ENCODE measurements at regions not wholly inside any gene's neighbourhood (a gene's known extent, or its start where the extent isn't known, plus 50 kb on each side); places are given as distances from the start of the nearest gene placed in this dataset.

GRCh38 chr12:3958534-3958933 lies 85.3 kb upstream of the PARP11 start:
- Histone ChIP-seq H2AFZ (ENCODE audit: low read depth) (no peak overlapping the region), H3K27me3 (ENCODE audit: insufficient read depth) (peaks cover 53% of the 10 kb centered on the region; the same call in 1 of the 2 replicates), H3K9me2 (no peaks in the 10 kb centered on the region), H3K4me1 (ENCODE audit: control insufficient read depth in 1 of 2, insufficient read depth in 2 of 2, low read depth in 1 of 2, low read length in 1 of 2) (no peaks in the 10 kb centered on the region), H3K36me3 (replicated peaks in 1 of 2; ENCODE audit: control insufficient read depth in 1 of 2, insufficient read depth in 2 of 2, low read length in 1 of 2) (no peaks in the 10 kb centered on the region), H4K20me1 (ENCODE audit: insufficient read depth) (no peaks in the 10 kb centered on the region), H3K9ac (no peak overlapping the region), H3K4me2 (no peak overlapping the region), H3F3A (replicated peaks; ENCODE audit: insufficient read depth) (no peaks in the 10 kb centered on the region), H3K9me3 (no peaks in the 10 kb centered on the region), H3K4me3 (ENCODE audit: low read depth in 2 of 2, low read length in 1 of 2) (no peak overlapping the region), H3K27ac (ENCODE audit: low read depth in 2 of 2, low read length in 1 of 2) (no peak overlapping the region), H3K79me2 (ENCODE audit: insufficient read depth) (no peaks in the 10 kb centered on the region)
- TF ChIP-seq MEF2A (IDR thresholded peaks at IDR 0.05; ENCODE audit: borderline replicate concordance, low read depth) (no peak), NRF1 (IDR thresholded peaks at IDR 0.05; ENCODE audit: low read depth, low read length) (no peak), ELF1 (IDR thresholded peaks at IDR 0.05) (no peak), CHD2 (IDR thresholded peaks at IDR 0.05; ENCODE audit: low read length, partially characterized antibody) (no peak), SMC3 (IDR thresholded peaks at IDR 0.05; ENCODE audit: low read depth, low read length) (no peak), POLR2AphosphoS5 (IDR thresholded peaks at IDR 0.05; ENCODE audit: low read depth, low read length) (no peak), SIN3A (IDR thresholded peaks at IDR 0.05; ENCODE audit: borderline replicate concordance, low read depth, low read length) (no peak), TEAD4 (IDR thresholded peaks at IDR 0.05; ENCODE audit: borderline replicate concordance, insufficient read depth) (no peak), ZBTB33 (IDR thresholded peaks at IDR 0.05; ENCODE audit: borderline replicate concordance, low read depth) (no peak), RFX5 (IDR thresholded peaks at IDR 0.05; ENCODE audit: low read length) (no peak), PBX3 (IDR thresholded peaks at IDR 0.05) (no peak), GABPA (IDR thresholded peaks at IDR 0.05; ENCODE audit: low read depth) (no peak), IRF3 (IDR thresholded peaks at IDR 0.05; ENCODE audit: low read depth, low read length) (no peak), YY1 (IDR thresholded peaks at IDR 0.05; ENCODE audit: low read depth) (no peak), TCF12 (IDR thresholded peaks at IDR 0.05) (no peak)
- CTCF ChIA-PET = no interaction called here
- POLR2A ChIA-PET = no interaction called here
- WGBS (ENCODE audit: low lambda C conversion rate) = 3% methylated on average over 6 of the region's 6 CpGs
- DNase-seq = no peak
